Choroid plexus epithelial cell (primary cell): ENCODE measurements at regions not wholly inside any gene's neighbourhood (a gene's known extent, or its start where the extent isn't known, plus 50 kb on each side); places are given as distances from the start of the nearest gene placed in this dataset.

Experiments used
- DNase-seq: peaks from one replicate; pipeline ENCODE4 v3.0.0-alpha.2; 2010; ENCODE audit warnings: low read depth
- H3K4me3 ChIP-seq: 2 replicates; pipeline ENCODE4 v1.5.1; 2011; ENCODE audit warnings: low read depth, mild to moderate bottlenecking, control low read depth, low read length, moderate library complexity
- CTCF ChIP-seq: conservative IDR thresholded peaks from 2 replicates; pipeline ENCODE4 v1.5.1; 2011; ENCODE audit warnings: low read depth, mild to moderate bottlenecking, control low read depth, inconsistent platforms, low read length, moderate library complexity

GRCh38 chr15:94704946-94705345 is 473.6 kb downstream of the MCTP2 start:
- no peak for DNase-seq
- TF ChIP-seq CTCF = no peak
- H3K4me3 ChIP-seq = no peak overlapping the region

- H3K4me3 ChIP-seq = no peak overlapping the region
- TF ChIP-seq CTCF = no peak
- no peak for DNase-seq
Observed at GRCh38 chr15:94709319-94709718, 478.0 kb downstream of the MCTP2 start.

GRCh38 chr15:94722024-94722636 is 490.8 kb downstream of the MCTP2 start:
- no peak for TF ChIP-seq CTCF
- H3K4me3 ChIP-seq = no peak overlapping the region
- DNase-seq = no peak

GRCh38 chr15:94723801-94724200 is 492.4 kb downstream of the MCTP2 start:
- no peak for TF ChIP-seq CTCF
- no peak for DNase-seq
- no peak overlapping the region for H3K4me3 ChIP-seq

GRCh38 chr15:94731286-94731685 is 499.9 kb downstream of the MCTP2 start:
- DNase-seq = no peak
- no peak for TF ChIP-seq CTCF
- H3K4me3 ChIP-seq = no peak overlapping the region

- H3K4me3 ChIP-seq = no peak overlapping the region
- no peak for TF ChIP-seq CTCF
- DNase-seq = no peak
Observed at GRCh38 chr15:94734460-94734859, 503.1 kb downstream of the MCTP2 start.

GRCh38 chr15:94736236-94736635 is 504.9 kb downstream of the MCTP2 start:
- H3K4me3 ChIP-seq = no peak overlapping the region

More at GRCh38 chr15:94736236-94736635, 504.9 kb downstream of the MCTP2 start:
- TF ChIP-seq CTCF = no peak
- no peak for DNase-seq
